ENCODE measurements at regions not wholly inside any gene's neighbourhood (a gene's known extent, or its start where the extent isn't known, plus 50 kb on each side); places are given as distances from the start of the nearest gene placed in this dataset.
"Not testable (repeated sequence)": the region's sequence is repeated elsewhere in the genome, so short reads cannot be mapped to it uniquely, and the experiment has no call there.

DNA sequence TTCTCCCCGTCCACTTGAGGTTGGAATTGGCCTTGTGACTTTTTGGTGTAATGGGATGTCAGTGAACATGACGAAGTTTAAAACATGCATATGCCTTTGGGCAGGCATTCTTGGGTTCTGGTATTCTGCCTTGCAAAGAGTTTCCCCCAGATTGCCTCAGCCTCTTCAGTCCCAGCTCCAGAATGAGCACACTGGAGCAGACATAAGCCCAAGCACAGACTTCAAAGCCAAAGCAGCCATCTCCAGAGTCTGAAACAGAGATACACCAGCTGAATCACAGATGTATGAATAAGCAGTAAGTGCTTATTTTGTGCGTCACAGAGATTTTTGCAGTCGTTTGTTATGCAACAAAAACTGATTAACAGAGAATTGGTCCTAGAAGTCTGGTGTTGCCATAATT is 546.0 kb downstream of the FRK start:
- POLR2A ChIA-PET = no interaction called here
- no peak overlapping the region for H3K4me3 Mint-ChIP-seq
- no peaks in the 10 kb centered on the region for H3K4me1 Mint-ChIP-seq
- no peaks in the 10 kb centered on the region for H3K36me3 Mint-ChIP-seq (ENCODE audit: low read depth)
- CTCF ChIA-PET = no interaction called here
- no peak for DNase-seq
- H3K9me3 Mint-ChIP-seq = peaks cover 16% of the 10 kb centered on the region
- H3K27me3 Mint-ChIP-seq = no peaks in the 10 kb centered on the region
- no peak overlapping the region for H3K27ac Mint-ChIP-seq

DNA sequence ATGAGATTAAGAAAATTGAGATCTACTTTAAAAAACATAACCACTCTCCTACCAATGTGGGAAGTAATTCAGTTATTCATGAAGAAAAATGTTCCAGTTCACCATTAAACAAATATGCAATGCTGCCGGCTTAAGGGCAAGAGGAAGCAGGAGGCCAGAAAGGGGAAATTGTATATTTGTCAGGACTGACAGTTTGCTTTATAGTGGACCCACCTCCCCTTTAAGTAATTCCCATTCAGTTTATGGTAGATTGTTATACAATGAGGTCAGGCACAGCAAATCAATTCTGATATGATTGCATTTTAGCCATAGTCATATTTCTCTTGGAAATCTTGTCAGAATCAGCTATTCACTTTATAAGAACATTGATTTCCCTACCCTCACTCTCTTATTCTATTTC is 547.8 kb downstream of the FRK start:
- H3K9me3 Mint-ChIP-seq = peaks cover 10% of the 10 kb centered on the region
- ChIA-PET POLR2A (no interaction called here), CTCF (no interaction called here)
- no peaks in the 10 kb centered on the region for H3K4me1 Mint-ChIP-seq
- no peaks in the 10 kb centered on the region for H3K27me3 Mint-ChIP-seq
- no peak for DNase-seq
- no peak overlapping the region for H3K27ac Mint-ChIP-seq
- H3K36me3 Mint-ChIP-seq (ENCODE audit: low read depth) = no peaks in the 10 kb centered on the region
- H3K4me3 Mint-ChIP-seq = no peak overlapping the region

DNA sequence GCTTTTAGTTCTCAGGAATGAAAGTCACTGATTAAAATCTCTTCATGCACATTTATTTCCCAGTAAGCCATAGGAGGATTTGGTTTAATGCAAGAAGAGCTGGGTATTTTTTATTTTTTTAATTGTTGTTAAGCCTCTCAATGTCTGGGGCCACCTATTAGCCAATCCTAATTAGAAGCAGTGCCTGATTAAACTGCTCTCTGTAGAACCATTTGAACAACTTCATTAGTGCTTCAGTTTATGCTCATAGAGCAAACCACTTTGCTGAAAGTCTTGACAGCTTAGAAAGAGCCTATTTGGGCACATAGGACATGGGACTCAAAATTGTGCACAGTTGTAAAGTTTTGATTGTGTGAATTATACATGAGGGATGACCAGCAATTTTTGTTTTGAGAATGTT is 548.9 kb downstream of the FRK start:
- no peaks in the 10 kb centered on the region for H3K4me1 Mint-ChIP-seq
- ChIA-PET CTCF (no interaction called here), POLR2A (no interaction called here)
- peaks cover 4% of the 10 kb centered on the region for H3K9me3 Mint-ChIP-seq
- H3K36me3 Mint-ChIP-seq (ENCODE audit: low read depth) = no peaks in the 10 kb centered on the region
- H3K27me3 Mint-ChIP-seq = no peaks in the 10 kb centered on the region
- no peak overlapping the region for H3K4me3 Mint-ChIP-seq
- DNase-seq = no peak
- H3K27ac Mint-ChIP-seq = no peak overlapping the region

DNA sequence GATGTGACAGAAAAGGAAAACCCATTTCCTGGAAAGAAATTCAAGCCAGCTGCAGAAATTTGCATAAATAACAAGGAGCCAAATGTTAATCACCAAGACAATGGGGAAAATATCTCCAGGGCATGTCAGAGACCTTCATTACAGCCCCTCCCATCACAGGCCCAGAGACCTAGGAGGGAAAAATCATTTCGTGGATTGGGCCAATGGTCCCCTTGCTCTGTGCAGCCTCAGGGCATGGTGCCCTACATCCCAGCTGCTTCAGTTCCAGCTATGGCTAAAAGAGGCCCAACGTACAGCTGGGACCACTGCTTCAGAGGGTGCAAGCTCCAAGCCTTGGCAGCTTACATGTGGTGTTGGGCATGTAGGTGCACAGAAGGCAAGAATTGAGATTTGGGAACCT is 558.3 kb downstream of the FRK start:
- H3K4me1 Mint-ChIP-seq, H3K27ac Mint-ChIP-seq: not testable (repeated sequence)

DNA sequence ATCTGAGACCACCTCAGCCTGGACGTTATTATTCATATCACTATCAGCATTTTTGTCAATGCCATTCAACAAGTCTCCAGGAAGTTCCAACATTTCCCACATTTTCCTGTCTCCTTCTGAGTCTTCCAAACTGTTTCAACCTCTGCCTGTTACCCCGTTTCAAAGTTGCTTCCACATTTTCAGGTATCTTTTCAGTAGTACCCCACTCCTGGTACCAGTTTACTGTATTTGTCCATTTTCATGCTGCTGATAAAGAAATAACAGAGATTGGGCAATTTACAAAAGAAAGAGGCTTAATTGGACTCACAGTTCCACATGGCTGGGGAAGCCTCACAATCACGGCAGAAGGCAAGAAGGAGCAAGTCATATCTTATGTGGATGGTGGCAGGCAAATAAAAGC is 565.5 kb downstream of the FRK start:
- H3K27ac Mint-ChIP-seq = no peak overlapping the region
- H3K4me3 Mint-ChIP-seq = no peak overlapping the region
- no peaks in the 10 kb centered on the region for H3K27me3 Mint-ChIP-seq
- H3K36me3 Mint-ChIP-seq (ENCODE audit: low read depth) = no peaks in the 10 kb centered on the region
- POLR2A ChIA-PET = no interaction called here
- no peak for DNase-seq
- peaks cover 14% of the 10 kb centered on the region for H3K9me3 Mint-ChIP-seq
- H3K4me1 Mint-ChIP-seq = no peaks in the 10 kb centered on the region
- CTCF ChIA-PET = no interaction called here

More for the DNA sequence above, 558.3 kb downstream of the FRK start:
- DNase-seq; H3K4me3 Mint-ChIP-seq; H3K9me3 Mint-ChIP-seq; H3K27me3 Mint-ChIP-seq; CTCF ChIA-PET; POLR2A ChIA-PET; H3K36me3 Mint-ChIP-seq (ENCODE audit: low read depth): not testable (repeated sequence)

DNA sequence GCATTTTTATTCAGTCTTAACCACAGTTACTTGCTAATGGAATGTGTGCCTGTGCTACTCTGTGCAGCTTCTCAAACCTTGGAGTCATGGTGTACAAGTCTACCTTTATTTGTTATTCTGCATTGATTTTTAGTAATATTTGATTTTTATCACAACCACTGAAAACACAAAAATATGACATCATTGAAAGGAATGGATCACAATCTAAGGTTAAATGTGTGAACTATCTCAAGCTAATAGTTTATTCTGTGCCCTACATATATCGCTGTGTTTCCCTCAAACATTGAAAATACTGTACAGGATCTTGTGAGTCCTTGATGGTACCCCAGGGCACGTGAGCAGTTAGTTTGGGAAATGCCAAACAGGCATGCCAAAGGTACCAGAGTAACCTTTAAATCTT is 573.4 kb downstream of the FRK start:
- no peaks in the 10 kb centered on the region for H3K36me3 Mint-ChIP-seq (ENCODE audit: low read depth)
- no peak for DNase-seq
- no peak overlapping the region for H3K27ac Mint-ChIP-seq
- H3K4me1 Mint-ChIP-seq = no peaks in the 10 kb centered on the region
- ChIA-PET POLR2A (no interaction called here), CTCF (no interaction called here)
- H3K27me3 Mint-ChIP-seq = no peaks in the 10 kb centered on the region
- no peak overlapping the region for H3K4me3 Mint-ChIP-seq
- H3K9me3 Mint-ChIP-seq = peaks cover 3% of the 10 kb centered on the region

DNA sequence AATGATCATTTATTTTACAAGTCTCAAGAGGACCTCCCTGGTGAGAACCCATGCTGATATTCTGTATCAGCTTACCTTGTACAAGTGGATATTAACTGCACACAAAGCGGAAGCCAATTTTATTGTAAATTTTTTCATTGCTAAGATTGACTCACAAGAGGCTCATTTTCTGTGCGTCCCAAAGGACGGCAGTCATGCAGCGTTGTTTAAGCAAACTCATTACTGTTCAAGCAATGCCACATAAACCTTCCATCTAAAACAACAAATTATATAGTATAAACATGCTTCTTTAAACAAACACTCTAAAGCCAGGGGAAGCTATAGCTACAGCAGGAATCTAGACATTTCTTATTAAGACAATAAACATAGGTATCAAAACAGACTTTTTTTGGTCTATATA is 575.3 kb downstream of the FRK start:
- POLR2A ChIA-PET = no interaction called here
- no peak overlapping the region for H3K4me3 Mint-ChIP-seq

DNA sequence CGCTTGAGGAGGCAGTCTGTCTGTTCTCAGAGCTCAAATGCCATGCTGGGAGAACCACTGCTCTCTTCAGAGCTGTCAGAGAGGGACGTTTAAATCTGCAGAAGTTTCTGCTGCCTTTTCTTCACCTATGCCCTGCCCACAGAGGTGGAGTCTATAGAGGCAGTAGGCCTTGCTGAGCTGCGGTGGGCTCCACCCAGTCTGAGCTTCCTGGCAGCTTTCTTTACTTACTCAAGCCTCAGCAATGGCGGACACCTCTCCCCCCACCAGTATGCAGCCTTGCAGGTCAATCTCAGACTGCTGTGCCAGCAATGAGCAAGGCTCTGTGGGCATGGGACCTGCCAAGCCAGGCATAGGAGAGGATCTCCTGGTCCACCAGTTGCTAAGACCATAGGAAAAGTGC is 580.1 kb downstream of the FRK start:
- DNase-seq; H3K27me3 Mint-ChIP-seq; H3K27ac Mint-ChIP-seq; H3K4me1 Mint-ChIP-seq; CTCF ChIA-PET; H3K36me3 Mint-ChIP-seq (ENCODE audit: low read depth); POLR2A ChIA-PET; H3K9me3 Mint-ChIP-seq; H3K4me3 Mint-ChIP-seq: not testable (repeated sequence)

More for the DNA sequence above, 575.3 kb downstream of the FRK start:
- H3K4me1 Mint-ChIP-seq = no peaks in the 10 kb centered on the region
- no peak overlapping the region for H3K27ac Mint-ChIP-seq
- CTCF ChIA-PET = no interaction called here
- no peaks in the 10 kb centered on the region for H3K27me3 Mint-ChIP-seq
- H3K9me3 Mint-ChIP-seq = peaks cover 3% of the 10 kb centered on the region
- no peaks in the 10 kb centered on the region for H3K36me3 Mint-ChIP-seq (ENCODE audit: low read depth)
- DNase-seq = no peak

DNA sequence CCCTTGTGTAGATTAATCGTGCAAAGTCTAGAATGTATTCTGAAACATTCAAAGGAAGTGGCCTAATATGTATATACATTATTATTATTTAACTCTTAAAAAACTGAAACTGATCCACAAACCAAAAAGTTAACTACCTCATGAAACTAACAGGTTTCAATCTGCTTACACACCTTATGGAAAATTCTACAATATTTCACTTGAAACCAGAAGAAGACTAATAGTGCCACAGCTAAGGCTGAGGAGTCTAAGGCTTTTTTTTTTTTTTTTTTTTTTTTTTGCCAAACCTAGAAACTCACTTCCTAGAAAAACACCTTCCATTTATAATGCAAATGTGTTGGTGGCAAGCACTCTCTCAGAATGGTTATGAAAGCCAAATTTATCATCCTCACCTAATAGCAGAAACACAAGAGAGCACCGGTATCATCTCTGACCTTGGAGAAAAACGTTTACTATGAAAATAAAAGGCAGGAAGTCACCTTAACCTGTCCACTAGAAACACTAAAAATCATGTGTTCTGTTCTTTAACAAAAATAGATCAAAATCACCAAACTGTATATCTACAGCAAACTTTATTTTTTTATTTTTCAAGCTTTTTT is 586.1 kb downstream of the FRK start:
- Mint-ChIP-seq H3K4me3 (no peak overlapping the region), H3K27ac (no peak overlapping the region), H3K9me3 (peaks cover 7% of the 10 kb centered on the region), H3K4me1 (no peaks in the 10 kb centered on the region), H3K27me3 (no peaks in the 10 kb centered on the region), H3K36me3 (ENCODE audit: low read depth) (no peaks in the 10 kb centered on the region)
- DNase-seq = no peak
- POLR2A ChIA-PET = no interaction called here
- CTCF ChIA-PET = no interaction called here

DNA sequence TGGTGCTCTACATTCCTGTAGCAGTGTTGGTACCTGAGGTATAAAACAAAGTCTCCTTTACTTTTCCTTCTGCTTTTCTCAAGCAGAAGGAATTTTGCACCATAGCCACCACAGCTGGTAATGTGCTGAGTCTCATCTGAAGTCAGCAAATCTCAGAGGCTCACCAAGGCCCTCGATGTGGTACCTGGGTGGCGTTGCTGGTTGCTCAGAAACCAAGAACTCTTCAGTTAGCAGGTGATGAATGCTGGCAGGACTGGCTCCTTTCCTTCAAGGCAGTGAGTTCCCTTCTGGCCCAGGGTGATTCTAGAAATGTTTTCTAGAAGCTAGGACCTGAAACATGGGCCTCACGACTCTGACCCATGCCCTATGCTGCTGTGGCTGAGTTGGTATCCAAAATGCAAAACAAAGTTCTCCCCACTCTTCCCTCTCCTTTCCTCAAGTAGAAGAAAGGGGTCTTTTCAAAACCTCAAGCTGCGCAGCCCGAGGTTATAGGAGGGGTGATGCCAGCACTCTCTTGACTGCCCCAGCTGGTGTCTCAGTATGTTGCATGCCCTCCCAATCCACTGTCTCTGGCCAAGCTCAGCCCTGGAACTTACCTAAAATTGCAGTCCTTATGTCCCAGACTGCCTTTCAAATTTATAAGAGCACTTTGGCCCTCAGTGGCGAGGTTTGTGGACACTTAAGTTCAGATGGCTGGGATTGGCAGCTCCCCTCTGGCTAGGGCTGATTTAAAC is 592.3 kb downstream of the FRK start:
- Mint-ChIP-seq H3K27ac (no peak overlapping the region), H3K4me1 (no peaks in the 10 kb centered on the region), H3K36me3 (ENCODE audit: low read depth) (no peaks in the 10 kb centered on the region), H3K4me3 (no peak overlapping the region), H3K9me3 (peaks cover 7% of the 10 kb centered on the region), H3K27me3 (no peaks in the 10 kb centered on the region)
- ChIA-PET POLR2A (no interaction called here), CTCF (no interaction called here)
- no peak for DNase-seq

DNA sequence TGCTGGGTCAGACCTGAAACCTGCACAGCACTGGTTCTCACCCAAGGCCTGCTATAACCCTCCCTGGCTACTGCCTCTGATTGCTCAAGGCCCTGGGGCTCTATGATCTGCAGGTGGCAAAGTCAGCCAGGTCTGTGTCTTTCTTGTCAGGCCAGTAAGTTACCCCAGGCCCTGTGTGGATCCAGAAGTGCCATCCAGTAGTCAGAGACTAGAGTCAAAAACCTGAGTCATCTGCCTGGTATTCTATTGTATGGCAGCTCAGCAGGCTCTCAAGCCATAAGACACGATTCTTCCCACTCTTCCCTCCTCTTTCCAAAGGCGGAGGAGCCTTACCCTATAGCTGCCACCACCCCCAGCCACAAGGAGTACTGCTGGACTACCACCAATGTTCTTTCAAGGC is 593.0 kb downstream of the FRK start:
- Mint-ChIP-seq H3K4me3 (no peak overlapping the region), H3K27me3 (no peaks in the 10 kb centered on the region), H3K4me1 (no peaks in the 10 kb centered on the region), H3K36me3 (ENCODE audit: low read depth) (no peaks in the 10 kb centered on the region), H3K9me3 (peaks cover 7% of the 10 kb centered on the region), H3K27ac (no peak overlapping the region)
- POLR2A ChIA-PET = no interaction called here
- CTCF ChIA-PET = no interaction called here
- DNase-seq = no peak

DNA sequence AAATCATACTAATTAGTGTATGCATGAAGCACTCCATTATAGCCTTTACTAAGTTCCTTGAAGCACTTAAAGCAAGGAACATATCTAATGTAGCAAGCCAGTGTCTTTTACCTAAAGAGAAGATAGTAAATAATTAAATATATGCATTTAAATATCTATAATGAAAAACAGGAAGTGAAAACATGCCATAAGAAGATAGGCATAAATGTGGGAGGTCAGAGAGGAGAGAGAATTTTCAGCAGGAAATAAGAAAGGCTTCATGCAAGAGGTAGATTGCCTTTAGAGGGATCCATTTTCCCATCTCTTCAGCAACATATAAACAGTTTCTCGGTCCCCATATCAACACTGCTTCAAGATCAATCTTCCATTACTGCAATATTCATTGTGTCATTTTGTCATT is 599.8 kb downstream of the FRK start:
- Mint-ChIP-seq H3K4me3 (no peak overlapping the region), H3K27ac (no peak overlapping the region), H3K36me3 (ENCODE audit: low read depth) (no peaks in the 10 kb centered on the region), H3K27me3 (no peaks in the 10 kb centered on the region), H3K4me1 (no peaks in the 10 kb centered on the region), H3K9me3 (peaks cover 4% of the 10 kb centered on the region)
- no peak for DNase-seq
- ChIA-PET CTCF (no interaction called here), POLR2A (no interaction called here)

DNA sequence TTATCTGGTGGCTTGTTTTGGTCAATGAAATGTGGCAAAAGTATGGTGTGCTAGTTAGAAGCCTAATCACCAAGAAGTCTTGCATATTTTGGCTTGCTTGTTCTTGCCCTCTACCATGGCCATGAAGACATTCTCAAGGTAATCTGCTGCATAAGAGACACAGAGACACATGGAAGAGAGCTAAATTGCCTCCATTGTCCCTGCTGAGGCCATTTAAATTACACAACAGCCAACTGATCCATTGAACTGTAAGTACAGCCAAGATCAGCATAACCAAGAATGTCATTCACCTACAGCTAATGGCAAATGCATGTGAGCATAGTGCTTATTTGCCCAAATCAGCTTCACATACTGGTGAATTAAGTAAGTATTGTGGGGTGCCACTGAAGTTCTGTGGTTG is 603.8 kb downstream of the FRK start:
- no peaks in the 10 kb centered on the region for H3K4me1 Mint-ChIP-seq
- H3K27me3 Mint-ChIP-seq = no peaks in the 10 kb centered on the region
- CTCF ChIA-PET = no interaction called here
- POLR2A ChIA-PET = no interaction called here
- peaks cover 2% of the 10 kb centered on the region for H3K9me3 Mint-ChIP-seq
- no peaks in the 10 kb centered on the region for H3K36me3 Mint-ChIP-seq (ENCODE audit: low read depth)
- H3K4me3 Mint-ChIP-seq = no peak overlapping the region
- no peak for DNase-seq
- no peak overlapping the region for H3K27ac Mint-ChIP-seq

DNA sequence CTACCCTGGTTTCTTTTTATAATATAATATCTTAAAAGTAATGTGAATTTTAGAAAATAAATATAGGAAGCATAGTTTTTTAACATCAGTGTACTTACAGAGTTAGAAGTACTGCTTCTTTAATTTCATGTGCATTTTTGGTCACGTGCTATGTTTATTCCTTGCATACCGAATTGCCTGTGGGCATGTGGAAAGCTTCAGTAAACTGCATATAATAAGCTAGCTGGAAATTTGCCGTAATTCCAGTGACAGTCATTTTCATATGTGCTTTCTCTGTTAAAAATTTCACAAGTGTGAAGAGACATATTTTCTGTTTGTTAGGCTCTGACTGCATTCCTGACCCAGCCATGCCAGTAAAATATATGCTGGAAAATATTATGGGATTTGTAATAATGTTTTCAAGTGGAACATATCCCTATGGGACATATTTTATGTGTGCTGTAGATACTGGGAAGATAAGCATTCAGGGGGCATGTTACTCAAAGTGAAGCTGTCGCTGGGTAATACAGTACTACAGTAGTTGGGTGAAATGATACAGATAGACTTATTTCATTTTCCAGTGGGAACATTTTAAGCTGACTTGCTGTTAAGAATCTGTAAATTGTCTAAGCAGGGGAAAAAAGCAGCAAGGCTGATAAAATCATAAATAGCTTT is 616.7 kb downstream of the FRK start:
- H3K27me3 Mint-ChIP-seq = no peaks in the 10 kb centered on the region
- ChIA-PET POLR2A (no interaction called here), CTCF (no interaction called here)
- no peak for DNase-seq
- H3K4me1 Mint-ChIP-seq = no peaks in the 10 kb centered on the region
- no peak overlapping the region for H3K4me3 Mint-ChIP-seq
- peaks cover 5% of the 10 kb centered on the region for H3K9me3 Mint-ChIP-seq
- no peak overlapping the region for H3K27ac Mint-ChIP-seq
- no peaks in the 10 kb centered on the region for H3K36me3 Mint-ChIP-seq (ENCODE audit: low read depth)

Measured in activated CD4-positive, alpha-beta memory T cell treated with anti-CD3 and anti-CD28 coated beads, Interleukin-2, amount 10 ng/mL, durations not matched to agents 7 days and 5 days (primary cell).